IPS-NIHi7 (cell line): ENCODE measurements at regions not wholly inside any gene's neighbourhood (a gene's known extent, or its start where the extent isn't known, plus 50 kb on each side); places are given as distances from the start of the nearest gene placed in this dataset.
A peak's percentile ranks its signal among the peaks of the same experiment; 100 is the strongest.
"Not testable (repeated sequence)": the region's sequence is repeated elsewhere in the genome, so short reads cannot be mapped to it uniquely, and the experiment has no call there.

ENCODE experiments used
- DNase-seq: peaks from one replicate; pipeline ENCODE4 v3.0.0; 2012; ENCODE audit warnings: mixed read lengths; ENCODE audit errors: extremely low spot score

- no peak for DNase-seq
These were observed 1274.8 kb upstream of the SLC39A10 start for GRCh38 chr2:194382221-194382620.

DNA sequence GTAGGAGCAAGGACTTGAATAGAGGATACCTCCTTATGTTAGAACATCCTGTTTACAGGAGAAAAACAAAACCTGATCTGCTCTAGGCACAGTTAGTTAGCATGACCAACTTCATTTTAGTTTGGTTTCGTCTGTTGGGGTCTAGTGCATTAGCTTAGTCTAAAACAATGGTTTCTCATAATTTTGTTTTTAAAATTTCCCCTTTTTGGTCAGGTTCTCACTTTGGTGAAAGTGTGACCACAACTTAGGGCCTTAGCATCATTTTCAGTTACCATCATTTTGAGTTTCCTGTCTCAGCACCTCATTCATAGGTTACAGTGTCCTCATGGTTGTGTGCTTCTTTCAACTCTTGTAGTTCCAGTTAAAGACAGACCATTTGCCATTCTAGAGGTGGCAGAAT lies 1277.0 kb upstream of the SLC39A10 start:
- DNase-seq, result no peak

- not testable (repeated sequence) for DNase-seq
These were observed 1289.6 kb upstream of the SLC39A10 start for GRCh38 chr2:194367390-194367789.

- no peak for DNase-seq
These were observed 1293.1 kb upstream of the SLC39A10 start for GRCh38 chr2:194363878-194364277.

GRCh38 chr2:194363295-194363694 lies 1293.7 kb upstream of the SLC39A10 start:
- no peak for DNase-seq

GRCh38 chr2:194352505-194352904 lies 1304.5 kb upstream of the SLC39A10 start:
- no peak for DNase-seq

GRCh38 chr2:194346193-194346592 lies 1310.8 kb upstream of the SLC39A10 start:
- no peak for DNase-seq

- no peak for DNase-seq
These were observed 1311.7 kb upstream of the SLC39A10 start for GRCh38 chr2:194345347-194345746.

DNA sequence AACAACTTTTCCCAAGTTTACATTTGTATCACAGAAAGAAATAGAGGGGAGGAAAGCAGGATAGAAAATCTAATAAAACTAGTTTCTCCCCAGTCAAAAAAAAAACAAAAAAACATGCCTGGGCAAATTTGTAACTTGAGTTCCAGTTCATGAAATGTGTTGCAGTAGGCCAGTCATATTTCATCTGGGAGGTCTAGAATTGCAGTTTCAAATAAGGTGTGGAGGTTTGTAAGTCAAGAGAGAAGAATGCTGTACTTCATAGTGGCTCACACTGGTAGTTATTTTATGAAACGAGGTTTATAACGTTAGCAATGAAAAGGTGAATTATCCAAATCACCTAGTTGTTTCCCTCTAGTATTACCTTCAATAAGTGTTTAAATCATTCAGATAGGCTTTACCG lies 1313.9 kb upstream of the SLC39A10 start:
- no peak for DNase-seq

- no peak for DNase-seq
These were observed 1324.1 kb upstream of the SLC39A10 start for GRCh38 chr2:194332799-194333490.

GRCh38 chr2:194328456-194328855 lies 1328.6 kb upstream of the SLC39A10 start:
- DNase-seq, result no peak

- DNase-seq, result no peak
These were observed 1329.7 kb upstream of the SLC39A10 start for GRCh38 chr2:194327196-194327888.

- no peak for DNase-seq
These were observed 1333.3 kb upstream of the SLC39A10 start for GRCh38 chr2:194323740-194324139.

DNA sequence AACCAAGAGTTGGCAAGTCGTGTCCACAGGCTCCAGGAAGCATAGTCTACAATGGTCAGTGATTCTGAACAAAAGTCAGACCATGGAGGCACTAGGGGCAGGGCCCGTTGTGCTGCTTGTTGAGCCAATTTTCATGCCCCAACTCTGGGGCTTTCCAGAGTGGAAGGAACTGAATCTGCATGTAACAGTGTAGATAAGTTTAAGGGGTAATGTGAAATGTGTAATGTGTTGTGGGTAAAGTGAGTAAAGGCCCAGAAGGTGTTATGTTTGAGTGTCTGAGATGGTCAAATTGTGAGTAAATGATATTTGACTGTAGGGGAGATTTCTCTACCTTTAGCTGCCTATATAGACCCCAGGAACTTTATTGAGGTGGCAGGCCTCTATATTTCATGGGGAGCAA lies 1336.5 kb upstream of the SLC39A10 start:
- DNase-seq, result no peak

GRCh38 chr2:194319222-194319992 lies 1337.6 kb upstream of the SLC39A10 start:
- DNase-seq, result peak; percentile 48

DNA sequence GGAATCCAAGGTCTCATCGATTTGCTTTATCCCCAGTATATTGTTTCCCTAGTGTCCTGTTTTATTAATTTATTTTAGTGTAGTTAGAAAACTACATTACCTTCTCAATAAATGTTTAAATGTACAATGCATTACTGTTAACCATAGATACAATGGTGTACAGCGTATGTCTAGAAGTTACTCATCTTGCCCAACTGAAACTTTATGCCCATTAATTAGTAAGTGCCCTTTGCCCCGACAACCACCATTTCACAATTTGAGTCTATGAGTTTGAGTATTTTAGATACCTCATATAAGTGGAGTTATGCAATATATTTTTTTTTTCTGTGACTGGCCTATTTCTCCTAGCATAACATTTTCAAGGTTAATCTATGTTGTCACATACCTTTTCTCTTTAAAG lies 1343.0 kb upstream of the SLC39A10 start:
- DNase-seq, result no peak

GRCh38 chr2:194304191-194304590 lies 1352.8 kb upstream of the SLC39A10 start:
- DNase-seq, result no peak

- DNase-seq, result no peak
These were observed 1355.1 kb upstream of the SLC39A10 start for GRCh38 chr2:194301946-194302345.

DNA sequence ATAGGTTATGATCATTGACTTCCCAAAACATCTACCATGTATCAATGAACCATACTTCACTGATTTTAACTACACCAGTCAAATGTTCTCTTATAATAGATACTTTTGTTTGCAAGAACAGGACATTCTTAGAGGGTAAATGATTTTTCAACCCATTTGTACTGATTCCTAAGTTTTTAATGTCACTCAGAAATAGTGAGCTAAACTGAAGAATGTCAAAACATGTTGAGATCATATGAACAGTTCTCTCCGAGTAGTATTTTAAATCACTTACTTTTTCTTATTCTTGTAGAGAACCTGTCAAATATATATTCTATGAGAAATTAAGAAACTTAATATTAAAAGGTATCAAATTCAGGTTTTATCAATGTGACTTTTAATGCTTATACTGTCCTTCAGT lies 1362.9 kb upstream of the SLC39A10 start:
- no peak for DNase-seq

DNA sequence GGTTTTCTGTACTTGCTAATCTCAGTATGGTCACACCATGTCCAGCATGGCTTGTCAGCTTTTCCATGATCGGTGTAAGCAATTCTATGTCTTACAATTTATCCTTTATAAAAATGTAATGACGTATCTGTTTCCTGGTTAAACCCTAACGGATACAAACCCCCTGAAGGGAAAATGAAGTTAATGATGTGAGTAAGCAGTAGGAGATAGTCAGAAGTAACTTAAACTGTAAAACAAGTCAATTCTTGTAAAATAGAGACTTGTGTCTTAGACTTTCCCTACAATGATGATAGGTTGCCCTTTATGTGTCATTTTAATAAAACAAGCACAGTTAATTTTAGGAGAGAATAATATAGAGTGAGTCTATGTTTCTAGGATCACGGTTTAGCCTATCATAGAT lies 1365.9 kb upstream of the SLC39A10 start:
- no peak for DNase-seq

- peak; percentile 11 for DNase-seq
These were observed 1367.2 kb upstream of the SLC39A10 start for GRCh38 chr2:194289712-194290346.

GRCh38 chr2:194276667-194277066 lies 1380.4 kb upstream of the SLC39A10 start:
- not testable (repeated sequence) for DNase-seq
